ENCODE measurements at regions not wholly inside any gene's neighbourhood (a gene's known extent, or its start where the extent isn't known, plus 50 kb on each side); places are given as distances from the start of the nearest gene placed in this dataset.

- no peak for TF ChIP-seq CTCF (IDR thresholded peaks at IDR 0.05; ENCODE audit: borderline replicate concordance, control extremely low read depth, extremely low read depth, insufficient read depth, missing control alignments)
- DNase-seq (ENCODE audit: low spot score) = no peak
Measured at GRCh38 chr4:145279122-145279960, 99.0 kb upstream of the OTUD4 start.

GRCh38 chr4:145278341-145279121 is 98.1 kb upstream of the OTUD4 start:
- peak; percentile 28 for DNase-seq (ENCODE audit: low spot score)
- in situ Hi-C loops (cut with MboI; ENCODE audit: low sequenced_read_pairs, unreplicated experiment) = no loop called here
- no peak for TF ChIP-seq CTCF (IDR thresholded peaks at IDR 0.05; ENCODE audit: borderline replicate concordance, control extremely low read depth, extremely low read depth, insufficient read depth, missing control alignments)

More at GRCh38 chr4:145279122-145279960, 99.0 kb upstream of the OTUD4 start:
- in situ Hi-C loops (cut with MboI; ENCODE audit: low sequenced_read_pairs, unreplicated experiment) = no loop called here

- in situ Hi-C loops (cut with MboI; ENCODE audit: low sequenced_read_pairs, unreplicated experiment) = no loop called here
- no peak for TF ChIP-seq CTCF (IDR thresholded peaks at IDR 0.05; ENCODE audit: borderline replicate concordance, control extremely low read depth, extremely low read depth, insufficient read depth, missing control alignments)
- no peak for DNase-seq (ENCODE audit: low spot score)
Measured at GRCh38 chr4:145277011-145277410, 96.6 kb upstream of the OTUD4 start.

- no peak for DNase-seq (ENCODE audit: low spot score)
- no peak for TF ChIP-seq CTCF (IDR thresholded peaks at IDR 0.05; ENCODE audit: borderline replicate concordance, control extremely low read depth, extremely low read depth, insufficient read depth, missing control alignments)
- in situ Hi-C loops (cut with MboI; ENCODE audit: low sequenced_read_pairs, unreplicated experiment) = no loop called here
Measured at GRCh38 chr4:145276050-145276449, 95.7 kb upstream of the OTUD4 start.

- in situ Hi-C loops (cut with MboI; ENCODE audit: low sequenced_read_pairs, unreplicated experiment) = no loop called here
- no peak for DNase-seq (ENCODE audit: low spot score)
- TF ChIP-seq CTCF (IDR thresholded peaks at IDR 0.05; ENCODE audit: borderline replicate concordance, control extremely low read depth, extremely low read depth, insufficient read depth, missing control alignments) = no peak
Measured at GRCh38 chr4:145271194-145271593, 90.8 kb upstream of the OTUD4 start.

GRCh38 chr4:145266881-145267280 is 86.5 kb upstream of the OTUD4 start:
- no peak for DNase-seq (ENCODE audit: low spot score)
- in situ Hi-C loops (cut with MboI; ENCODE audit: low sequenced_read_pairs, unreplicated experiment) = no loop called here

More at GRCh38 chr4:145266881-145267280, 86.5 kb upstream of the OTUD4 start:
- no peak for TF ChIP-seq CTCF (IDR thresholded peaks at IDR 0.05; ENCODE audit: borderline replicate concordance, control extremely low read depth, extremely low read depth, insufficient read depth, missing control alignments)
